ENCODE measurements at regions not wholly inside any gene's neighbourhood (a gene's known extent, or its start where the extent isn't known, plus 50 kb on each side); places are given as distances from the start of the nearest gene placed in this dataset.
A peak's percentile ranks its signal among the peaks of the same experiment; 100 is the strongest.

GRCh38 chr12:22916241-22916640 lies 291.3 kb downstream of the ETNK1 start:
- H2BK5ac ChIP-seq (ENCODE audit: insufficient read length, low read length), result no peak overlapping the region
- DNase-seq, result no peak
- no peaks in the 10 kb centered on the region for H3K79me1 ChIP-seq (ENCODE audit: insufficient read depth, low read depth, low read length, poor library complexity, severe bottlenecking)
- no peaks in the 10 kb centered on the region for H3K79me2 ChIP-seq (ENCODE audit: insufficient read depth, low read length)
- Mint-ChIP-seq H3K27me3 (ENCODE audit: low read depth) (no peaks in the 10 kb centered on the region), H3K4me3 (no peak overlapping the region), H3K27ac (peak overlapping the region; percentile 81 to 95 (median 85); a peak in 6 of 7 replicates), H3K4me1 (peaks cover 16 to 20% of the 10 kb centered on the region in 2 experiments), H3K36me3 (ENCODE audit: insufficient read depth in 1 of 3, low read depth in 3 of 3) (peaks cover 0 to 5% (median 0%) of the 10 kb centered on the region in 3 experiments; a peak in 2 of 7 replicates), H3K9me3 (peaks cover 4 to 8% of the 10 kb centered on the region in 2 experiments; a peak in 3 of 5 replicates)
- H3K23me2 ChIP-seq (ENCODE audit: insufficient read length, low read depth, low read length, poor library complexity, severe bottlenecking), result no peaks in the 10 kb centered on the region
- H3K18ac ChIP-seq (ENCODE audit: insufficient read length, low read depth, low read length), result no peak overlapping the region
- H4K20me1 ChIP-seq (ENCODE audit: control insufficient read depth, insufficient read depth, insufficient read length), result no peaks in the 10 kb centered on the region
- no peak overlapping the region for H4K5ac ChIP-seq (ENCODE audit: insufficient read length, low read depth, low read length)
- no peak overlapping the region for H3K23ac ChIP-seq (ENCODE audit: insufficient read length, low read depth, low read length)
- H4K91ac ChIP-seq (ENCODE audit: insufficient read length, low read depth, low read length), result no peak overlapping the region
- H3K27me3 ChIP-seq (ENCODE audit: insufficient read depth, low read length), result no peaks in the 10 kb centered on the region
- H3K27ac ChIP-seq (ENCODE audit: insufficient read length, low read depth, low read length), result no peak overlapping the region
- H3K14ac ChIP-seq (ENCODE audit: insufficient read depth, low read length), result no peak overlapping the region
- no peak overlapping the region for H2AFZ ChIP-seq (ENCODE audit: low read length)
- TF ChIP-seq CTCF (conservative IDR thresholded peaks at IDR 0.05), result no peak
- H3K4ac ChIP-seq (ENCODE audit: low read depth, low read length), result no peak overlapping the region
- H2BK15ac ChIP-seq (ENCODE audit: low read depth, low read length), result no peak overlapping the region
- H2BK20ac ChIP-seq (ENCODE audit: low read depth, low read length, poor library complexity, severe bottlenecking), result no peak overlapping the region
- no peak overlapping the region for H3K9ac ChIP-seq (ENCODE audit: extremely low read depth, insufficient read length, low read length)
- H2AK5ac ChIP-seq (ENCODE audit: insufficient read length, low read length), result no peak overlapping the region
- H3K56ac ChIP-seq (ENCODE audit: insufficient read length, low read depth, low read length), result no peak overlapping the region
- H3K4me2 ChIP-seq (ENCODE audit: insufficient read depth, insufficient read length, low read length), result no peak overlapping the region
- no CpG with 5 or more reads among the region's 4 CpGs for WGBS (ENCODE audit: extremely low coverage, insufficient read length, low lambda C conversion rate)
- no peak overlapping the region for H2BK120ac ChIP-seq (ENCODE audit: low read depth, low read length, poor library complexity, severe bottlenecking)
- no peak overlapping the region for H3T11ph ChIP-seq (ENCODE audit: low read length)
- H4K8ac ChIP-seq (replicated peaks; ENCODE audit: insufficient read length, low read depth, low read length), result no peak overlapping the region
- H3K9me3 ChIP-seq (ENCODE audit: control insufficient read depth, low read depth, low read length), result no peaks in the 10 kb centered on the region
- no peaks in the 10 kb centered on the region; the same call in 1 of the 2 replicates for H3K4me1 ChIP-seq (ENCODE audit: insufficient read depth, low read length)
- H2BK12ac ChIP-seq (ENCODE audit: insufficient read length, low read depth, low read length), result no peak overlapping the region
